ENCODE measurements at regions not wholly inside any gene's neighbourhood (a gene's known extent, or its start where the extent isn't known, plus 50 kb on each side); places are given as distances from the start of the nearest gene placed in this dataset.

DNA sequence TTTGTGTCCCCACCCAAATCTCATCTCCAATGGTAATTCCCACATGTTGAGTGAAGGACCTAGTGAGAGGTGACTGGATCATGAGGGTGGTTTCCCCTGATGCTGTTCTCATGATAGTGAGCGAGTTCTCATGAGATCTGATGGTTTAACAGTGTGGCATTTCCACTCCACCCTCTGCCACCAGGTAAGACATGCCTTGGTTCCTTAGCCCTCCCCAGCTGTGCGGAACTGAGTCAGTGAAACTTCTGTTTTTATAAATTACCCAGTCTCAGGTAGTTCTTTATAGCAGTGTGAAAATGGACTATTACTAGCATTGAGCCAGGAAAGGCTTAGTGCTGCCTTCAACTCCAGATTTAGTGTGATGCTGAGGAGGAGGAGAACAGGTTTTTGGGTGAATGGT lies 222.2 kb downstream of the ADRA2A start:
- Histone ChIP-seq H3K4me1 (ENCODE audit: control insufficient read depth, extremely low read depth, insufficient read depth, low read length) (no peaks in the 10 kb centered on the region), H3K27ac (ENCODE audit: insufficient read depth, low read depth, low read length) (no peak overlapping the region), H3K36me3 (ENCODE audit: control insufficient read depth in 2 of 2, extremely low read depth in 1 of 2, insufficient read depth in 2 of 2, low read length in 2 of 2) (no peaks in the 10 kb centered on the region), H3K4me2 (ENCODE audit: insufficient read depth, low read length) (no peak overlapping the region), H3K9ac (replicated peaks; ENCODE audit: extremely low read depth, insufficient read depth, low read length) (no peak overlapping the region), H3K79me2 (ENCODE audit: control insufficient read depth, insufficient read depth, low read length) (no peaks in the 10 kb centered on the region), H3K9me3 (replicated peaks; ENCODE audit: control insufficient read depth, insufficient read depth, low read length) (peaks cover 2% of the 10 kb centered on the region), H4K20me1 (replicated peaks; ENCODE audit: control insufficient read depth, extremely low read depth, insufficient read depth, low read length) (no peaks in the 10 kb centered on the region), H3K4me3 (replicated peaks in 1 of 3; ENCODE audit: insufficient read depth in 1 of 3, low read depth in 1 of 3, low read length in 3 of 3) (no peak overlapping the region), H2AFZ (ENCODE audit: low read depth, low read length) (no peak overlapping the region), H3K9me1 (replicated peaks; ENCODE audit: control insufficient read depth, extremely low read depth, insufficient read depth, low read length) (no peaks in the 10 kb centered on the region), H3K27me3 (ENCODE audit: control insufficient read depth in 2 of 2, insufficient read depth in 2 of 2, low read length in 2 of 2) (no peaks in the 10 kb centered on the region)
- FAIRE-seq (no peak), DNase-seq (ENCODE audit: low read depth, low spot score) (no peak)
- no peak for TF ChIP-seq FOS (IDR thresholded peaks at IDR 0.05; ENCODE audit: borderline replicate concordance, insufficient read depth, low read length)
- no peak for TF ChIP-seq POLR2AphosphoS5 (IDR thresholded peaks at IDR 0.05; ENCODE audit: insufficient read depth, low read depth, low read length)
- no peak for TF ChIP-seq POLR2A (IDR thresholded peaks at IDR 0.05; ENCODE audit: low read depth, low read length)
- TF ChIP-seq, protein P1, sequence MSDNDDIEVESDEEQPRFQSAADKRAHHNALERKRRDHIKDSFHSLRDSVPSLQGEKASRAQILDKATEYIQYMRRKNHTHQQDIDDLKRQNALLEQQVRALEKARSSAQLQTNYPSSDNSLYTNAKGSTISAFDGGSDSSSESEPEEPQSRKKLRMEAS (IDR thresholded peaks at IDR 0.05; ENCODE audit: insufficient read depth, insufficient read length) = no peak
- no peak for TF ChIP-seq JUN (IDR thresholded peaks at IDR 0.05; ENCODE audit: borderline replicate concordance, insufficient read depth, insufficient read length, low read depth)
- TF ChIP-seq GATA2 (IDR thresholded peaks at IDR 0.05; ENCODE audit: insufficient read depth, insufficient read length, low read depth, low read length) = no peak
- TF ChIP-seq, protein P2, sequence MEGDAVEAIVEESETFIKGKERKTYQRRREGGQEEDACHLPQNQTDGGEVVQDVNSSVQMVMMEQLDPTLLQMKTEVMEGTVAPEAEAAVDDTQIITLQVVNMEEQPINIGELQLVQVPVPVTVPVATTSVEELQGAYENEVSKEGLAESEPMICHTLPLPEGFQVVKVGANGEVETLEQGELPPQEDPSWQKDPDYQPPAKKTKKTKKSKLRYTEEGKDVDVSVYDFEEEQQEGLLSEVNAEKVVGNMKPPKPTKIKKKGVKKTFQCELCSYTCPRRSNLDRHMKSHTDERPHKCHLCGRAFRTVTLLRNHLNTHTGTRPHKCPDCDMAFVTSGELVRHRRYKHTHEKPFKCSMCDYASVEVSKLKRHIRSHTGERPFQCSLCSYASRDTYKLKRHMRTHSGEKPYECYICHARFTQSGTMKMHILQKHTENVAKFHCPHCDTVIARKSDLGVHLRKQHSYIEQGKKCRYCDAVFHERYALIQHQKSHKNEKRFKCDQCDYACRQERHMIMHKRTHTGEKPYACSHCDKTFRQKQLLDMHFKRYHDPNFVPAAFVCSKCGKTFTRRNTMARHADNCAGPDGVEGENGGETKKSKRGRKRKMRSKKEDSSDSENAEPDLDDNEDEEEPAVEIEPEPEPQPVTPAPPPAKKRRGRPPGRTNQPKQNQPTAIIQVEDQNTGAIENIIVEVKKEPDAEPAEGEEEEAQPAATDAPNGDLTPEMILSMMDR (IDR thresholded peaks at IDR 0.05; ENCODE audit: extremely low read depth in 1 of 2, insufficient read depth in 1 of 2, low read depth in 1 of 2, low read length in 2 of 2) = no peak
- TF ChIP-seq MYC (IDR thresholded peaks at IDR 0.05; ENCODE audit: low read depth, low read length) = no peak
- TF ChIP-seq EZH2 (IDR thresholded peaks at IDR 0.05; ENCODE audit: borderline replicate concordance, low read depth, low read length, severe bottlenecking) = no peak
- dilution Hi-C loops (cut with MboI; ENCODE audit: extremely low pct_ligation_motif_present, low sequenced_read_pairs) = no loop called here
- CTCF ChIA-PET = no interaction called here
- intact Hi-C loops (cut with micrococcal nuclease) = no loop called here
- no TSS peak for BruUV-seq (replicated peaks)
- POLR2A ChIA-PET = no interaction called here

Data from endothelial cell of umbilical vein (primary cell).